Activated T-cell treated with anti-CD3 and anti-CD28 coated beads for 1 hour (primary cell): ENCODE measurements at regions not wholly inside any gene's neighbourhood (a gene's known extent, or its start where the extent isn't known, plus 50 kb on each side); places are given as distances from the start of the nearest gene placed in this dataset.

Source experiments
- DNase-seq: peaks from one replicate; pipeline ENCODE4 v3.0.0-alpha.2; 2020; ENCODE audit warnings: low read depth

DNA sequence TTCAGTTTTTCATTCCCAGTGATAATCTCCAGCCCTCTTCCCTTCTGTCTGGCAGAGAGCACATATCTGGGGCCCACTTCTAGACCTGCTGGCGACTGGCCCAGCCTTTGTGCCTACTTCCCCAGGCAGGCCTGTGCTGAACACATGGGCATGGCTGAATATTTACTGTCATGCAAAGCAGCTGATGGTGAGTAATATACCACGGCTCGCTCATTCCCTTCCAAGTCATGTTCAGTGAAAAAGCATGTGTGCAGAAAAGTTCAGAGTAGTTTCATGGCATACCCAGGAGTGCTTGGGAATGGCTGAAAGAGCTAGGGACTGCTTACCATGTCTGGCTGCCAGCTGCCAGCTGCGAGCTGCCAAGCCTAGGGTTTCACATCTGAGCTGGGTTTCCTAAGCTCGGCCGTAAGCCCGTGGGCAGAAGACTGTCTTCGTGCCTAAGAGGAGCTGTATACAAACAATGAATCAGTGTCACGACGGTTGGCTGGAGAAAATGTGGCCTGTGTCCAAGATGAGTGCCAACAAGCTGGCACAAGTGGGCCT, 179.9 kb upstream of the PELI2 start:
- DNase-seq, result no peak

DNA sequence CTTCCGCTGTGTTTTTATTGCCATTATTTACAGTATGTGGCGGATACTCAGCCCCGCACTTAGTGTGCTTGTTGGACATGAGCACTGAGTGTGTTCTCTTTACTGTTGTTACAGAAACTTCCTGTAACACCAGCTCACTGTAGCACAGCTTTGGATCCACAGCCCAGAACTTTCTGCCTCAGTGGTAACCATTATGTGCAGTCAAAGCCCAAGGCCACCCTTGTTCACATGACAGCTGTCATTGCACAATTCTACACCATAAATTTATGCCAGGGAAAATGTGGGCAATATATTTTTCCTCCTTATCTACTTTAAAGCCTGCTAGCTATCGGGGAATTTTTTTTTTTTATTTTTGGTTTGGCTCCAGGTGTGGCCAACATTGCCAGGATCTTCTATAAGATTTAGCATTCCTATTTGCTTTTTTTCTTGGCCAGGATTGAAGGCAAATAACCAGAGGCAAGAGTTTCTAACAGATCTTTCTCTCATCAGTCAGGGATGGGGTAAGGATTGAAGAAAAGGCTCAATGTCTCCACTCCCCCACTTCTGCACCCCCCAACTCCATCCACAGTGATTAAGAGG, 176.0 kb upstream of the PELI2 start:
- no peak for DNase-seq

DNA sequence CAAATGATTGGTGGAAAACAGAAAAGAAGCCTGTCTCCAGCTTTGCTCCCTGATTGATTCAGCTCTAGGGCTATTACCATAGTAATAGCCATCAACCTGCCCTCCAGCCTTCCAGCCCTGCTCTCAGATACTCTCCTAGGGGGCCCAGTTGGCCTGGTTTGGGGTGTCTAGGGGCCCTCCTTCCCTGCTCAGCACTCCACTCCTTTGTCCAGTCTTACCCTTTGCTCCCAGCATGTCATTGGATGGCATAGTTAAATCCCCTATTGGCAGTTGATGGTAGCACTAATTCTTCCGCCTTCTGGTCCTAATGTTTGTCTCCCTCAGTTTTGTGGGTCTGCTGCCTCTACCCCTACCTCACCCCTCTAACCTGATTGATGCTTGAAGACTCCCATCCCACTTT, 175.4 kb upstream of the PELI2 start:
- DNase-seq, result no peak

DNA sequence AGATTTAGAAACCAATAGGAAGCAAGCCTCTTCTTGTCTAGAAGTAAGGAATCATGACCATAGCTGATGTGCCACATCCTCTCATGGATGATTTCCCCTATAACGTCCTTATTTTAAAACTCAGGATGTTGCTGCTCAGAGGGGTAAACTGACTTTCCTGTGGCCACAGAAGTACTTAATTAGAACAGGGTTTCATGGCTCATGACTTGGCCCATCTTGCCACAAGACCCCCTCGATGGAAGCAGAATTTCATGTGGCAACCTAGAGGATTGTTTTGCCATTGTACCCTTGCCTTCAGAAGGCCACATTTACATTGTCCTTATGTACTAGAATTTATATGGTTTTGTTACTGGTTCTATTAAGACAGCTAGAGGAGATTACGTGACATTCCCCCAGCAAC, 173.5 kb upstream of the PELI2 start:
- DNase-seq, result no peak

DNA sequence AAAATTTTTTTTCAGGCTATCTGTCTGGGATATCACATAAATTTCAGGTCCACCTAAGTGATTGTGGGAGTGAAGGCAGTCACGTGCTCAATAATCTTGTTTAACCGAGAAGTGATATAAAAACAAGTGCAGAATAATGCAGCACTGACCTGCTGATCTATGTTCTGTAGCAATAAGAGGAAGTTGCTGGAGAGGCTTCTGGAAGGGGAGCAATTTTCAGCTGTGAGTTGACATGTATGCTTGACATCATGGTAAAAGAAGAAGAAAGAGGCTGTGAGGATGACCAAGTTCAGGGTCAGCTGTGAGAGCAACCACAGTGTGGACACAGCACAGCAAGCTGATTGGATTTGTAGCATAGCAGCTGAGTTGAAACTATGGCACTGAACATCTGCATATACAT, 172.0 kb upstream of the PELI2 start:
- no peak for DNase-seq

DNA sequence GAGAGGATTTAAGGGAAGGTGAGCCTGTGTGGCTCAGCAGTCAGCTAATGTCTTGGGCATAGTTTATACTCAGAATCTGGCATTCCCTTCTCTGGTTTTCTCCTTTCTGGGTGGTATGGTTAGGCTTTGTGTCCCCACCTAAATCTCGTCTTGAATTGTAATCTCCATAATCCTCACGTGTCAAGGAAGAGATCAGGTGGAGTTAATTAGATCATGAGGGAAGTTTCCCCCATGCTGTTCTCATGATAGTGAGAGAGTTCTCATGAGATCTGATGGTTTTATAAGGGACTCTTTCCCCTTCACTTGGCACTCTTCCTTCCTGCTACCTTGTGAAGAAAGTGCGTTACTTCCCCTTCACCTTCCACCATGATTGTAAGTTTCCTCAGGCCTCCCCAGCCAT, 169.8 kb upstream of the PELI2 start:
- no peak for DNase-seq

DNA sequence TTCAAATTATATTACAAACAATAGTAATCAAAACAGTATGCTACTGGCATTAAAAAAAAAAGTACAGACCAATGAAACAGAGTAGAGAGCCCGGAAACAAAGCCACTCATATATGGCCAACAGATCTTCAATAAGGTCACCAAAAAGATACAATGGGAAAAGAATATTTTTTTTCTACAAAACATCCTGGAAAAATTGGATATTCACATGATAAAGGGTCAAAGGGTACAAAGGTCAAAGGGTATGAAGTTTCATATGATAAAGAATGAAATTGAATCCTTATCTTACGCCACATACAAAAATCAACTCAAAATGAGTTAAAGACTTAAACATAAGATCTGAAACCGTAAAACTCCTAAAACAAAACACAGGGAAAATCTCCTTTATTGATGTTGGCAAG, 168.5 kb upstream of the PELI2 start:
- no peak for DNase-seq

DNA sequence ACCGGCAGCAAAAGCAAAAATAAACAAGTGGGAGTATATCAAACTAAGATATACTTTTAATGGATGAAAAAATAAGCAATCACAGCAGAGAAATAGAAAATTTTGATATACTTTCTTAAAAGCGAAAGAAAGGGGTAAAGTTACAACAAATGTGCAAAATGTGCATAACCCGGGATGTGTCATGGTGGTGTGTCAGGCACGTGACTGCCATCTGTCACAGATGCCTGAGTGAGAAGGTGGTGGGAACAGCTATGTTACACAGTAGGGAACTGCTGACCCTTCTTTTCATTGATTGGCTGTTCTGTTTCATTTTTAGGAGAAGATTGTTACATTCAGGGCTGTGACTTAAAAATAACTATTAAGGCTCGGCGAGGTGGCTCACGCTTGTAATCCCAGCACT, 168.1 kb upstream of the PELI2 start:
- DNase-seq, result no peak

DNA sequence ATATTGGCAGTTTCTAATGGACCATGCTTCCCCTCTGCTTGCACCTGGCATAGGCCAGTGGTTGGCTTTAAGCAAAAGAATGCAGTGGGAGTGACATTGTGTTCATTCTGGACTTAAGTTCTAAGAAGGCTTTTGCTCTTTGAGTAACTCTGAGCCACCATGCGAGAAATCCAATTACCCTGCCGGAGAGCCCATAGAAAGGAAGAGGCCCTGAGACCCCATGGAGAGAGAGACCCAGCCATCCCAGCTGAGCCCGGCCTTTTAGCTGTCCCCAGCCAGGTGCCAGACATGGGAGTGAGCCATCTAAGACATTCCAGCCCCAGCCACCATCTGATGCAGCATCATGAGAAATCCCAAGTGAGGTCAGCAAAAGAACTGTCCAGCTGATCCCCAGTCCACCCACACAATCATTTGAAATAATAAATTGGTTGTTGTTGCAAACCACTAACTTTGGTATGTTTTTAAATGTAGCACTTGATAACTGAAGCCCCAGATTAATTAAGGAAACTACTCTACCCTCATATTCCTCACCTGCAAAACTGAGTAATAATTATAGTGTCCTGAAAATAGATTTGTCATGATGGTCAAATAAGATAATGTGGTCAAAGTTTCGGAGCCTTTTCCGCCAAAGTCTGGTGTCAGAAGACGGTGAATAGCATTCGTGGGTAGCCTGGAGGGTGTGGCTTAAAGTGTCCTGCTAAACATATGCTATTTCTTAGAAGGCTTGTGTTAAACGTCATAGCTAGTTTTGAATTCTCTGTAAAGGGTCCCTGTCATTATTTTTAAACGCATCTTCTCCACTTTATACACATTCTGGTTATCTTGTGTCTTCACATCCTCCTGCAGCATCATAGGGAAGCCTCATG, 166.6 kb upstream of the PELI2 start:
- DNase-seq, result no peak

DNA sequence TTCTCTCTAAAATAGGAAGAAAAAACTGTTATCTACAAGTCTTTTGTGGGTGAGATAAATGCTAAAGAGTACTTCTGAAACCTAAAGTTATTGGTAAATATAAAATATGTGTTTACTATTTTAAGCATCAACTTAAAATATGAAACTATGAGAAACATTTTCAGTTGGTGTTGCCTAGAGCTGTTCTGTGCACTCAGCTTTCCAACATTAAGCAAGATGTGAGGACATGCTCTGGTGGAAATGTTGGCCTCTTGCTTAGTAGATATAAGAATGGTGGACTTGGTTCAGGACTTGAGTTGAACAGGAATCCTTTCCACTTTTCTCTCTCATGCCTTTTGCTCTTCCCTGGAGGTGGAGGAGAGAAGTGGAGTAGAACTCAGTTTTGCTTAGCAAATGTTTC, 164.1 kb upstream of the PELI2 start:
- DNase-seq, result no peak

DNA sequence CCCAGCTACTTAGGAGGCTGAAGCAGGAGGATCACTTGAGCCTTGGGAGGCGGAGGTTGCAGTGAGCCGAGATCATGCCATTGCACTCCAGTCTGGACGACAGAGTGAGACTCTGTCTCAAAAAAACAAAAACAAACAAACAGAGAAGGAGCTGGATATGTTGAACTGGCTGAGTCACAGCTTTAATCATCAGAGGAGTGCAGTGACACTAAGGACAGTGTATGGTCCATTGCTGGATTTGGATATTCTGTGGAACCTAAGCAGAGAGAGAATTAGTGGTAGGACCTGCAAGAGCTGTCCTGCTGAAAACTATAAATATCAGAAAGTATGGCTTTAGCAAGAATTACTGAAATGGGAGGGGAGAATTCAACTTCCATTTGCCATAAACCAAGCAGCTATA, 163.0 kb upstream of the PELI2 start:
- no peak for DNase-seq

DNA sequence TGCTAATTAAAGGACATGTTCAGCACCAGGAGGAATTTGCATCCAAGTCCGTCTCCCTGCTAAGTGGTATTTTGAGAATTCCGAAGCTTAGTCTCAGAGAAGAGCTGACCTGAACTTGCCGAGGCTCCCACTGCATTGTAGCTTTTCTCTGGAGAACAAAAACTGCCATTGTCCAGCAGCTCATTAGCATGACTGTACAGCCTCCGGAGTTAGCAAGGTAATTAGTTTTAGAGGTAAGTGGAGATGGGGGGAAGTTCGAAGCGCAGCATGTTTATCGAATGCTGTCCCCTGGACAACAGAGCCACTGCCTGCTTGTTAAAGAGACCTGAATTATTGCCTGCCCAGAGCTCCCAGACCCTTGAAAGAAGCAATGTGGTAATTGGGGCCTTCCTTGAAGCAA, 160.3 kb upstream of the PELI2 start:
- DNase-seq, result no peak

DNA sequence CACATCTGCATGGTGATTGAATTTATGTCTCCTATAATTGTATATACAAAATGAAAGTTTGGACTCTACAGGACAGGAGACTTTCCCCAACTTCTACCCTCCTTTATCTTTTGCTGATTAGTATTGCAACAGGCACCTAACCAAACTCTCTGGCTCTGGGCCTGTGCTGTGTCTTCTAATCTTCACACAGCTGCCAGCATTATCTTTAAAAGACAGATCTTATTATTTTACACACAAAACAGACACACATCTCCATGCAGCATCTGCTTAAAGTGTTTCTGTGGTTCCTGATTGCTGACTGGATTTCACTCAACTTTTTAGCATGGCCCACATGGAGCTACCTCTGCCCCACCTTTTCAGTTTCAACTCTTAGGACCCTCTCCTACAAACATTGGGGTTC, 154.9 kb upstream of the PELI2 start:
- DNase-seq, result no peak

DNA sequence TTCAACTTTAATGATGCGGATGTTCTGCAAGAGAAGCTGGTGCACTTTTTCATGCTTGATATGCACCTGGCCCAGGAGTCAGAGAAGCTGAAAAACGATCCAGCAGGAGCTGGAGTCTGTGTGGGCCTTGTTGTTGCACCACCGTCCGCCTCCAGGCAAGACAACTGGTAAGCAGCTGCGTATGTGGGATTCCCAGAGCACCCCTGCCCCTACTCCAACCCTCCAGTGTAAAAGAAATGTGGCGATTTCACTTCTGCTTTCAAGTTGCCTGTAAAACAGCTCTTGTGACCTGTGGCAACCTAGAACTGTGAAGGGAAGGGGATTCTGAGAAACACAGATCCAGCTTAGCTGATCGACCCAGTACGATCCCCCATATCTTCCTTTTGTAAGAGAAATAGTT, 154.1 kb upstream of the PELI2 start:
- DNase-seq, result no peak

DNA sequence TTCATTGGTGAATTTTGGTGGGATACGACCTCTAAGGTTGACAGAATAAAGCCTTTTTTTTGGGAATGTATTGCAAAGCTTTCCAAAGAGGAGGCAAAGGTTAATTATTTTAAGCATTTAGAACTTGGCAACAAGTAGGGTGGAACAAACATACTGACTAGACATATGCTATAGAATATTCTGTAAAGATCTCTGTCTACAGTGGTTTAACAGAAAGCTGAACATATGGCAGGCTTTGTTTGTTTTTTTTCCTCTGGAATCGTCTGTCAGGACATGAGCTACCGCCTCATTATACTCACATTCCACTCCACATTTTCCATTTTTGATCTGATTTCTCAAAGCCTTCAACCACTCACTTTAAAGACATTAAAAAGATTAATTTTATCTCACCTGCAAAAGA, 153.4 kb upstream of the PELI2 start:
- no peak for DNase-seq

DNA sequence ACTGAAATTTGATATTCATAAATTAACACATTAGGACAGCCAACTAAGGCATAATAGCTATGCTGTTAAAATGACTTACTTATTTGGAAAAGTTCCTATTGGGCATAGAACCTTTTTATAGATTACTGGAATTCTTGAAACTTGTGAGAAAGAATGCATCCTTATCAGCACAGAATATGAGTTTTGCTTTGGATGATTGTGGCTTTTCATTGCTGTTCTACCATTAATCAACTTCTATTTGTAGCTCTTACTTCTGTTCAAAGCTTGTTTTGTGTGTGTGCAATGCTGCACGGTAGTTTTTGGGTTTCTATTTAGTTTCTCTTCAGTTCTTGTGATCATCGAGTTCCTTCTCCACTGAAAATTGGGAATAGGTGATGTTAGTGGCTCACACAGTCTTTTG, 152.4 kb upstream of the PELI2 start:
- DNase-seq, result no peak

DNA sequence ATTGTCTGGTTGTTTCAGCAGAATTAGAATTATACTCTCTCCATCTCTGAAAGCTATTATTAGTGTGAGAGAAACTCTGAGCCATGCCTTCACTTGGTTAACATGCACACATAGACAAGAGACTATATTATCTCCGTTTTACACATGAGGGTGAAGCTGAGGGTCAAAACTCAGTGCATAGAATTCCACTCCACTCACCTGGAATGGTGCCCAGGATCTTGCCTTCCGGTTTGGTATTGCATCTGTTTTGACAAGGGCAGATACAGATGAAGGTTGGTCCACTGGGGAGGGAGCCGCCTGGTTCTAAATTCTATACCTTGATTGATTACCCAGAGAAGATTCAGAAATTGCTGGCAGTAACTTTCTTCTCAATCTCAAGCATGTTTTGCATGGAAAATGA, 149.5 kb upstream of the PELI2 start:
- DNase-seq, result no peak

DNA sequence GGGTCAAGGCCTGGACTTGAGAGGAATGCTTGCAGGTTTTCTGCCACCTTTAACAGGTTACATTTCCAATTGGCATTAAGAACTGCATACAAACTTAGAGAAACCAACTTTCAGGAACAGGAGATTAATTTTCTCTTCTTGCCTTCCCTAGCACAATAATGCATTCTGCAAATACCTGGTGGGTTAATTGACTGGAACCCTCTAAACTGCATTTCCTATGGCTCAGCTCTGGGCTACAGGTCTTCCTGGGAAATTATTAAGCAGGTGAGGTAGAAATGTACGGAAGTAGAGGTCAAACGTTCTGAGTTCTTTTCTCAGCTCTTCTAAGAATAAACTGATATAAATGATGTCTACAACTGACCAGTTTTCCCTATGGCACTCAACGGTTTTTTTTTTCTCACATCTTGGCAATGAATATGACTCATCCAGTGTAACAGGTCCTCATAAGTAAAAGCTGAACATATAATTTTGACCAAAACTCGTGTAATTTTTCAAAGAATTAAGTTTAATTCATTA, 144.9 kb upstream of the PELI2 start:
- DNase-seq, result no peak

DNA sequence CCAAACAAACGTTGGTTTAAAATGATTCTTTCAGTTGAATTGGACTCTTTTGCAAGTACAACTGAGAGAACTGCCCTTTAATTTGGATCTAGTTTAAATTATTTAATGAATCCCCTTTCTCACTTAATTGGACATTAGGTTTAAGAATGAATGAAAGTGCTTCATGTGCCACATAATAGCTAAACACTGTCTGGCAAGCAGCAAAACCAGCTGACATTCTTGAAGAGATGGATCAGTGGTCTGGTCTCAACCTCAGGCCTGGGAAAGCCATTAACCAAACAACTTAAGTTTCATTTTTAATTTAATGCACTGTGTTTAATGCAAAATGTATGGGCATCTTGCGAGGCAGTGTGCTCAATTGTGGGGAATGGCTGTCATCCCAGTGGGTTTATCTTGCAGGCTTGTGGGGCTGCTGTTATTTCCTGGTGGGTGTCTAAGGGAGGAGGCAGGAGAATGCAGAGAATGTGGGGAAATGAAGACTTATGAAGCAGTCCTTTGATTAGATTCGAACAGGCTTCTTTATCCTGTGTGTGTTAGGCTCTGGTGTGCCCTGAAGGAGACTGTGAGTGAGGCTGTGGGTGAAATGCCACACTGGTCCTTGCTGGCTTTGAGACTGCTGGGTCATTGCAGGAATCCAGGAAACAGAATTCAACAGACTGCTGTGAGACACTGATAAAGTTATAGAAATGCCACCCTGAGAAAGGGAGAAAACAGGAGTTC, 144.1 kb upstream of the PELI2 start:
- no peak for DNase-seq

DNA sequence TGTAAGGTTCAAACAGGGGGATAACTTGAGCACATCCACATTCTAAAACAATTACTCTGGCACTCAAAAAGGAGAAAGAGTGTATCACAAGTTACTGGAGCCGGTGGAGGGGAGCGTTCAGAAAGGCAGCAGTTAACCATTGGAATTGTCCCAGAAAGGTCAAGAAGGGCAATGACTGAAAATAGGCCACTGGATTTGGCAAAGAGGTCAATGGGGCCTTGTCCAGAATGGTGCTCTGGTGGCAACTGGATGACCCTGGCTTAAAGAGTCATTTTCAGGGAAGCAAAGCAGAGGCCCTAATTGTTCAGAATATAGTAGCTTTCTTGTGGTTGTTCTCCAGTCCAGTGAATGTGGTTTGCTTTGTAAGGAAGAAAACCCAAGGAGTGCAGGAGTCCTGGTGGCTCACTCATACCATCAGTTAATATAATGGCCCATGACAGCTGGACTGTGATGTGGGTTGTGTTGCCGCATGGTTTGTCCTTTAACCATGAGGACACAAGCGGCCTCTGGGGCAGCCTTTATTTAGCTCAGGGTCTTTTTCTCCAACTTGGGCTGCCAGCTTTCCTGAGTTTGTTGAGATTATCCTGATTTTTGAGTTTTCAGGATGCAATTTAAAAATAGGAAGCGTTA, 142.8 kb upstream of the PELI2 start:
- DNase-seq, result no peak

DNA sequence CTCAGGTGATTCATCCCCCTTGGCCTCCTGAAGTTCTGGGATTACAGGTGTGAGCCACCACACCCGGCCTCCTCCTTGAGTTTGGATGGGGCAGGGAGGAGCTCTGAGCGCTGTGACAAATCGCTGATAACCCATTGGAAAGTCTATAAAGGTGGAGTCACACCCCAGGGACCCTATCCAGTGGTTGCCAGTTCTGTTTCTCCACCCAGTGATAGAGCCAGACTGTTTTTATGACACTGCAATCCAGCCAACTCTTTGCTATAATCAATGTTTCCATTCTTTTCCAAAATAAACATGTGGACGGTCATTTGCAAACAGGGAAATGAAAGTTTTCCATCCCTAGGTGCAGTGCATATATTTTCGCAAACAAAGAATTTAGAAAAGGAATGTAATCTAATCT, 142.0 kb upstream of the PELI2 start:
- DNase-seq, result no peak

DNA sequence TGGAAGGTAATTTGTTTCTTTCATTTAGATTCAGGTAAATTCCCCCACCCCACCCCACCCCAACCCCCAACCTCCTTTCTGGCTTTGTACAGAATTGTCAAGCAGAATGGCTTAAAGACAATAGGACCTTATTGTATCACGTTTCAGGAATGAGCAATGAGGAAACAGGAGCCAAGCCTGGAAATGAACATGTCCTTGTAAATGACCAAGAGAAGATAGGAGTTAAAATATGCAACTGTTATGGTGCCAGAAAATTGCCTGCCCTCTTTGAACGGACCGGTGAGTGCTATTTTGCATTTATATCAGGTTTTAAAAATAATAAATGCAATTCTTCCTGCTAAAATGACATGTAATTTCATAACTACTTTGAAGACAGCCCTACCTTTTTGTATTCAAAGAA, 141.6 kb upstream of the PELI2 start:
- DNase-seq, result no peak
